Stimulated activated CD4-positive, alpha-beta T cell treated with anti-CD3 and anti-CD28 coated beads, Interleukin-12 subunit alpha, Interleukin-12 subunit beta, amount 100 ng/mL, for 4 hours (primary cell): ENCODE measurements at regions not wholly inside any gene's neighbourhood (a gene's known extent, or its start where the extent isn't known, plus 50 kb on each side); places are given as distances from the start of the nearest gene placed in this dataset.

Experiments used
- DNase-seq: peaks from one replicate; pipeline ENCODE4 v3.0.0-alpha.2; 2020

DNA sequence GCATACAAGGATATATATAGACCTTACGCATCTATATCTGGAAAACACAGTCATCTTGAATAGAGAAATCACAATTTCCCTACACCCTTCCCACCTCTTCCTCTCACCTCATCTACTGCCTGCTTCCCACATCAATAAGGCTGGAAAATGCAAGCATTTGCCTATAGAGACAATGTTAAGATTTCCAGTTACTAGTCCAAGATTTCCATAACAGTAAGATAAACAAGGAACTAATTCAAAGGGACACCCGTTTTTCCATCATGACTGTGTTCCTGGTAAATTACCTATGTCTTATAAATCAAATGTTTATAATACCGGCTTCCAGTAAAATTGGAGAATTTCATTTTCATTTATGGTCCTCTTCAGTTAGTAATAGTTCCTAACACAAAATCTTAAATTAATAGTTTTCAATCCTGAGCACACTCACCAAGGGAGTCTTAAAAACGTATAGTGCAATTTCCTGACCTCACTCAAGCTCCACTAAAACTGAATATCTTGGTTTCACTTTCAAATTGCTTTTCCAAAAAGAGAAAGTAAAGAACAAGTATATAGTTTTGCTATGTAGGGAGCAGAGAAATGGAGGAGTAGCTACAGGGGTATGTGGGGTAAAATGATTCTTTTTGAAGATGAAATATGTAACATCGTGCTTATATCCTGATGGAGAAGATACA lies 398.7 kb downstream of the PLPP3 start:
- DNase-seq = no peak

DNA sequence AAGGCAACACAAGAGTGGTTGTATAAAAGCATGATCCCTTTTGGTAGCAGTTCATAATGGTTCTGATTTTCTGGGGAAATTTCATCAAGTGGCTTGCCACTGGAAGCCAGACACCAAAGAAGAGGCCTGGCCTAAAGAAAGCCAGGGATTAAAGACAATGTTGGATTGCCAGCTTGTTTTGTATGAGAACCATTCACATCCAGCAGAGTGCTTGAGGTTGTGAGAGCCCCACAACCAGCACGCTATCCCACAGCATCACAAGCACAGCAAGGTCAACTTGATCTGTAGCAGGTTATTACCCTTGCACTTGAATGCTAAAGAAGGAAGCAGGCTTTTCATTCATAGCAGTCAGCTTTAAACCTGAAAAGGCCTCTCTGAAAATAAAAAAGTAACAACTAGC lies 399.8 kb downstream of the PLPP3 start:
- no peak for DNase-seq

DNA sequence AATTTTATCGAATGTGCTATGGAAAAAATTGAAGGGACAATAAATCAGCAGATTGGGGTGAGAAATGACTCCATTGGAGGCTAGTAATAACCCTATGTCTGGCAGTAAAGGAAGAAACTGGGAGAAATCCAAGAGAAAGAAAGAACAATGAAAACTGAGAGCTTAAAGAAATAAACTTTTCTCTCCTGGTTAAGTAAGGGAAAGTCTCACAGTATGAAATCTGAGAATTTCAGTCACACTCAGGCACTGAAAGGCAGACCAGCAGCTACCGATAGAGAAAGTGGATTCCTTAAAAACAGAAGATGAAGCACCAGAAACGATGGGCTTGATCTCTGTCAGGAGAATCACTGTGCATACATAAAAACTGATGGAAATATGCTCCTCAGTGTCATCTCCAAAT lies 404.2 kb downstream of the PLPP3 start:
- DNase-seq = no peak

DNA sequence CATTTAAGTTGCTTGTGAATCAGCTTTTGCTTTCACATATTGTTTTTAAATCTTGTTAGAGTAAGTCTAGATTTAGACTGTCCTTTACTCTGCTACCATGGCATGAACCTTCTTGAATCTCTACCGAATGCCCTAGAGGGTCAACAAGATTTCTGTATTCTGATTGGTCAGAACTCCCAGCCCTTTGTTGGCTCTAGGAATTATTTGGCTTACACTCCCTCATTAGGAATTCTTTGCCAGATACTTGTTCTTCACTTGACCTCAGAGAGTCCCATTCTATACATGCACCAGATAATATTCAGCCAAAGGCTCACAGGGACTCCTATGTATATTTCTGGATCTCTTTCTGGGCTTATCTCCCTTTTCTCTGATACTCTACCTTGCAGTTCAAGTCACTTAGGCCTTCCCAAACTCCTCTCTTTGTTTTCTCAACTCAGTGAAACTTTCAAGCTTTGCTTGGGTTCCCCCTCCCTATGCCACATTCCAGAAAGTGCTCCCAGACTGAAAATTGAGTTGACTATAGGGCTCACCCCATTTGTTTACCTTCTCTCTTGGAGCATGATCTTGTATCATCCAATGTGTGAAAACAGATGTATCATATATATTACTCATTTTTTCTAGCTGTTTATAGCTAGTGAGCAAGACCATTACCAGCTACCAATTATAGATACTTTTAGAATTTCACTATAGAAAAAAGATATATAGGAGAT lies 405.0 kb downstream of the PLPP3 start:
- DNase-seq = no peak

DNA sequence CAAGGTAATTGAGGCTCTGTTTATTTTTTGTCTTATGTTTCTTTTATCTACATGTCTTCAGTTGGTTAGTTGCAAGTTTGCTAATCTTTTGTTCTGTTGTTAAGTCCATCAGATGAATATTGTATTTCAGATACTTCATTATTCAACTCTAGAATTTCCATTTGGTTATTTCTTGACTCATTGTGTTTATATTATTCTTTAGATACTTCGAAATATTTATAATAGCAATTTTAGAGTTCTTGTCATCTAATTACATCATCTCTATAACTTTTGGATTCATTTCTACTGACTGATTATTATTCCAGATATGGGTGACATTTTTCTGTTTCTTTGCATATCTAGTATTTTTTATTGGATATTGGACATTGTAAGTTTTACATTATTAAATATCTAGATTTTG lies 405.6 kb downstream of the PLPP3 start:
- no peak for DNase-seq

DNA sequence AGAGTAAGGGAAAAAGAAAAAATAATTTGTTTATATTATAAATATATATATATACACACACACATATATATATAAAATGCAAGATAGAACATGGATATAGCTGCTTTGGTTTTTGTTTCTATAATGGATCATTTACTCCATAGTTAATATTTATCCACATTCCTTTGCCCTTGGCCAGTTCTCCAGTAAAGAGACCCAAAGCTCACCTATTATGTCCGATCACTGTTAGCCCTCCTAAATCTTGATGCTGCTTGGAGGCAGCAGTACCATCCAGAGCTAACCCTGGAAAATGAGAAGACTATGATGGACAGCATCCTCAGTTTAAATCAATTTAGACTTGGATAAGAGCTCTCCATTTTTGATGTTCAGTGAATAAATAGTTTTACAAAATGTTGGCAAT lies 407.7 kb downstream of the PLPP3 start:
- DNase-seq = no peak

DNA sequence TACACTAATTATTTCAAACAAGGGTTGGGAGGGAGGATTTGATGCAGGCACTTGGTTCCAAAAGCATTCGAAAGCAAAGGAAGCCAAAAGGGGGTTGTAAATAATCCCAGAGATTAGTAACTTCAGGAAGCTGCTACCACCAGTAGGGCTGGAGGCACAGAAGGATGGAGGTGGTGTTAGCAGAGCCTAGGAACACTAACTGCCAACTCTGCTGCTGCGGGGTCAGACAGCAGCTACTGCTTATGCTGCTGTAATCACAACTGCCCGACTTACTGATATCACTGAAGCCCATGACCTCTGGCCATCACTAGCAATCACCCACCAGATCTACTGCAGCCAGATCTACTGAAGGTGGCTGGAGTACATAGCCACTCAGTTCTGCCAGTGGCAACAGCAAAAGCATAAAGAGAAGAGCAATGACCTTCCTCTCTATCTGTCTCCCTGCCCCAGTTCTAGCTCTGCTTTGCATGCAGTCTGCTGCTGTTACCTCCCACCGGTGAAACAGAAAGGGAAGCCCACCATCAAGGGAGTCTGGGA lies 408.5 kb downstream of the PLPP3 start:
- DNase-seq = no peak

DNA sequence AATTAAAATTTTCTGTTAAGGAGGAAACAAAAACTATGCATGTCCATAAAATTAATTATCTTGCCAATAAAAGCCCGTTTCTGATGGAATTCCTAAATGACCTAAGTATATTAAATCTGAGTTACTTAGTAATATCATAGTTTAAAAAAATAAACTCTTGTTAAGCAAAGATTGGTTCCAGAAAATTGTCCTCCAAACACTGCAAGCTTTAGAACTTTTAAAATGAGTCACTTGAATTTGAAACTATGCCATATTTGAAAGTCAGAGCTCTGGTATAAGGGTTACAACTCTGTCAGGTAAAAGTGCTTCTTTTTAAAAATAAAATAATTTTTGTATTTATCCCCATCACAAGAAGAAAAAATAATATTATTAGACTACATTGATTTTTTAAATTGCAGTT lies 409.5 kb downstream of the PLPP3 start:
- DNase-seq = no peak

DNA sequence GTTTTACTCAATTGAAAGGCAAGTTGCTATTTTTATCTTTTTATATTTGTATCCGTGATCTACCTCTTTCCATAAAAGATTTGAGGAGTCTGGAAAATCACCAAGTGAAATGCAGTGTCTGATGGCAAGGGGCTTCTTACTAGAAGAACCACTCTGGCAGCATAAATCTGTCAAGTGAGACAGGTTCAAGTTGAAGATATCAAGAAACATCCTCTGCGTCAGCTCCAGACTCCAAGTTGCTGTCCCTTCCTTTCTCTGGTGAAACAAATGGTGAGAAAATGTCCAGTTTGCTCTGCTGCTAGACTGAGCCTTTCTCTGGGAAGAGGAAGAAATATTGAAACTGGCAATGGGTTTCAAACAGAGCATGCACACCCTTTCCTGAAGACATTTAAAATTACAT lies 411.2 kb downstream of the PLPP3 start:
- DNase-seq = no peak

DNA sequence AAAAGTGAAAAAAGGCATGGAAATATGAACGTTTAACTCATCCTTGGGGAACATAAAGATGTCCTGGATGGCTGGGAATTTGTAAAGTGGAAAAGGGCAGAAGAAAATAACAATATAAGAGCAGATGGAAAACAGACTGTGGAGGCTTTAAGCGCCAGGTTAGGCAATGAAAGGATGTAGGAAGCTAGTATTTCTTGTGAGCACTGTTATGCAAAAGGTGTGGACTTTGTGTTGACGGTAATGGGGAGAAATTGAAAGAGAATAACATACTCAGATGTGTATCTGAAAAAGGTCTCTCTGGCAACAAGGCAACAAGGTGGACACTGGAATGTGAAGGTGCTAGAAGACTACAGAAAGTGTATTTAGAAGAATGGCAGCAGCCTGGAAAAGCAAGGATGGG lies 411.8 kb downstream of the PLPP3 start:
- DNase-seq = no peak

DNA sequence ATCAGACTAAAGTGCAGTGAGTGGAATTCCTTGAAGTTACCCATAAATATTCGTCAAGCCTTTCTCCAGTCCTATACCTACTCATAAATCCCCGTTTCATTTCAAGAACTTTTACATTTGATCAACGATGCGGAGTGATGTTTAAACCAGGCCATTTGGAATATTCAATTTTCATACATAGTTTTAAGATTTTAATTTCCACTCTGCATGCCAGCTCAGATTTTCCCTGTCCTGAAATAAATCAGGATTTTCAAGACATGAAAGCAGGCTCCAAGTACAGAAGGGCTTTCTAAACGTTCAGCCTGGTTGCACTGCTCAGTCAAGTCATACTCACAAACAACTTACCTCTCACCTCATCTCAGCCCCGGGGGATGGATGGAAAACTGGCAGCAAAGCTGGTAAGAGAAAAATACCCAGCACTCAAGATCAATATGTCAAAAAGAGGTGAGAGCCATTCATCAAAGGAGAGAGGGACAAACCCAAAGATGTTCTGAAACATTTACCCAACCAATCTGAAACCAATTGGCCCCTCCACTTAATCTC lies 418.5 kb downstream of the PLPP3 start:
- no peak for DNase-seq

DNA sequence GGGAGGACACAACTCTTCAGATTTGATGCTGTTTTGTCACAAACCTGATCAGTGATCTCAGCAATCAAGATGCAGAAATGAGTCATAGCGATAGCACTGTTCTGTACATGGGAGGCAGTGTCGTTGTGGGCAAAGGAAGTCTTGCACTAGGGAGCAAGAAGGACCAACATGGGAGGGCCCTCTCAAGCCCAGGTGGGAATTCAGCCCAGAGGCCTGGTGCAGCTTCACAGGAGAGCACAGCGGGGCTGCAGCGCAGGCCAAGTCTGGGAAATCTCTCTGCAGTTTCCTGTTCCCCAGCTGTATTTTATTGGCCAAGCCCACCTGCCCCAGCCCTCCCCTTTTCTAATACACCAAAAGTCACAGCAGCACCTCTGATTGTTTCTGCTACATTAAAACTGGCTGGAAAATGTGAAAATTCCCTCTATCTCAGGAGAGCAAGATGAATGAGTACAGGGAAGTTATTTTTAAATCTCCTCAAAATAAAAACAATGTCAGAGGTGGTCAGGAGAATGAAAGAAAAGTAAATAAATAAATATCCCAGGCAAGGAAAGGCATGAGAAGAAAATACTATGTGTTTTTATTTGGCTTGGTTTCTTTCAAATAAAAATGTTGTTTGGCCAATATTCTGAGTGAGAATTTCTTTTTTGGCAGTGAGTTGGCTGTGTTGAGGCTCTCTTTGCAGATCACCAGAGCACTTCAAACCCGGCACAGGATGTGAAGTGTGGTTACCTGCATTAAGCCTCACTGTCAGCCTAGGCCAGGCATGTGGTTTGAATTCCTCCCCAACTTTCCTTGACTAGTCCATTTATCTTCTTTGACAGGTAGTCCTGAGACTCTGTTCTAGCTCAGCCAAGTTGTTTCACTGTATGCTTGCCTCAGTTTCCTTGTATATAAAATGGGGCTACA lies 422.1 kb downstream of the PLPP3 start:
- DNase-seq = no peak

DNA sequence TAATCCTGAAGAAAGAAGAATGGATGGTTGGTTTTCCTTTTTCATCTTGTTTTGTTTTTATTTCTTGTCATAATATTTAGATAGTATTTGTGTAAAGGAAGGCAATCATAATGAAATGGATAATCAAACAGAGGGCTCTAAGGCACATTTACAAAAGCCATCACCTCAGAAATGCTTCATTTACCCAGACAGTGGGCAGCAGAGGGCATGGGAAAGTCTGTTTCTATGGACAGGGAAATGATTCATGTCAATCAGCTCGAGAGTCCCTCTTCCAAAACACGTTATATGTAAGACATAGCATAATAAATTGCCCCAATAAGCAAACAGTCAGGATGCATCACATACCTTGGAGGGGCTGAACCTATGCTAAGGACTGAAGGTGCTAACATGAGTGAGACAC lies 426.1 kb downstream of the PLPP3 start:
- no peak for DNase-seq

DNA sequence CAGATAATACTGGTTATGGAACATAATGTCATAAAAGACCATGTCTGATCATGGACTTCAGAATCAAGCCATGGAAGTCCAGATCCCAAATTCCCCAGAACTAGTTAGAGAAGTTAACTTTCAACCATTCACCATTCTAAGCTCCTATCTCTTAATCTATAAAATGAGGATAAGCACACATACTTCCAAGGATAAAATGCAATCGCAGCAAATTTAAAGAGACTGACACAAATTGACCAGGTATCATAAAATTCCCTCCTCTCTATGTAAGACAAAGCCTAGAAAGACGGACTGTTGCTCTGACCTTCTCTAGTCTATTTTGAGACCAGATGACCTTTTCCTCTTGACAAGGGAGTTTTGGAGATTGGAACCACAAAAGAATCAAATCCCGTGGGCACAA lies 426.7 kb downstream of the PLPP3 start:
- no peak for DNase-seq

DNA sequence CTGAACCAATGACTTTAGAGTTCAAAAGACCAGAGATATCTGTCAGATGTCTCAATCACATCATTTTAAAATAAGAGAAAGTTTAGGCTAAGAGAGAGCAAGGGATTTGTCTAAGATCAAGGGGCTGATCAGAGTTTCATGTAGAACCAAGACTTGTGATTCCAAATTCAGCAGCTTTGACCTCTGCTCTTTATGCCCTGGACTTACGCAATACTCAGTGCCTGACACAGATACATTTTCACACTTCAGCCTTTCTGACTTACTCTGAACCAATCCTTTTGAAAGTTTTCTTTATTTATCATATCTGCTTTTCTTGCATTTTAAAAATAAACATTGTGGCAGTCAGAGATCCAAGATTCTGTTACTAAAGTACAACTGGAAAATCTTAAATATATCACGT lies 428.0 kb downstream of the PLPP3 start:
- DNase-seq = no peak

DNA sequence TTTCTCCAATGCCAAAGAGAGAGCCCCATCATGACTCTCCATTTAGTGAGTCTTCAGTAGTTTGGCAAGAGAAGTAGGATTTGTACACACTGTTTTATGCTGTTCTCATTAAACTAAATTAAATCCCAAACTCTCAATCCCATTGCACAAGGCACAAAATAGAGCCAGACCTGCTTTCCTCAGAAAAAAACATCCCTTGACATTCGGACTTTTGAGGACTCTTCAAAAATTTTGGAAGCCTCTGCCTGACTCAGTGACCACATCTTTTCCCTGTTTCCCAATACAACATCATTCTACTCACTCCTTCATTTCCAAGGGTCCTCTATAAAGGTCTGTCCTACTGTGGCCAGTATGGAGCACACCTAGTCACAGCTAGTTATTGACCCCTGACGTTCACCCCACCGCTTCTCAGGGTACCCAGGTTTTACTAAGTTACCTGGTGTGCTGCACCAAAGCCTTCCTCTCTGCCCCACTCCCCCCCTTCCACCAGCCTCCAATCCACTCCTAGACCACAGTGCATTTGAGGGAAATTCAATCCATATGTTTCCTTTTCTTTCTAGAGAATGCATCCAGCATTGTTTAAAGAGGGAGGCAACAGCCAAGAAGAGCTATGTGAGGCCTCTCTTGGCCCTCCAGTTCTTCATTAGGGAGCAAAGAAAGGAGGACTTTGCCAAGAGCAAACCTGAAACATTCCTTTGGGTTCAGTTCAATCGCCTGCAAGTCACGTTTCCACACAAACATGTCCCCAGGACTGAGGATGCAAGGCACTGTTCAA lies 428.7 kb downstream of the PLPP3 start:
- no peak for DNase-seq

DNA sequence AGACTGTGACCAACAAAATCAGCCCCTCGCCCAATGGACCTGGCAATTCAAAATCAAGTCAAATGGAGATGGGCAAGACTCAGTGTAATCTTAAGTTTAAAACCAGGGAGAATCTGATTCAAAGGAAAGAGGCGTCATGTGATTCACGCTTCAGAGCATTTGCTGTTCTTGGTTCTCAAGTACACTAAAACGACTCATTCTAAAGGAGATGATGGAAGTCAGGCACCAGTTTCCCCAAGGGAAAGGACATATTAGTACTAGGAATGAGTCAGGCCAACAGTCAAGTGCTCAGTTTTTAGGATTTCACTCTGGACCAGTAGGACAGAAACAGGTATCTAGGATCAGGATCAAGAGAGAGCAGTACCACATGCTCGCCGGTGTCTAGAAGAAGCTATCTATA lies 429.6 kb downstream of the PLPP3 start:
- no peak for DNase-seq

DNA sequence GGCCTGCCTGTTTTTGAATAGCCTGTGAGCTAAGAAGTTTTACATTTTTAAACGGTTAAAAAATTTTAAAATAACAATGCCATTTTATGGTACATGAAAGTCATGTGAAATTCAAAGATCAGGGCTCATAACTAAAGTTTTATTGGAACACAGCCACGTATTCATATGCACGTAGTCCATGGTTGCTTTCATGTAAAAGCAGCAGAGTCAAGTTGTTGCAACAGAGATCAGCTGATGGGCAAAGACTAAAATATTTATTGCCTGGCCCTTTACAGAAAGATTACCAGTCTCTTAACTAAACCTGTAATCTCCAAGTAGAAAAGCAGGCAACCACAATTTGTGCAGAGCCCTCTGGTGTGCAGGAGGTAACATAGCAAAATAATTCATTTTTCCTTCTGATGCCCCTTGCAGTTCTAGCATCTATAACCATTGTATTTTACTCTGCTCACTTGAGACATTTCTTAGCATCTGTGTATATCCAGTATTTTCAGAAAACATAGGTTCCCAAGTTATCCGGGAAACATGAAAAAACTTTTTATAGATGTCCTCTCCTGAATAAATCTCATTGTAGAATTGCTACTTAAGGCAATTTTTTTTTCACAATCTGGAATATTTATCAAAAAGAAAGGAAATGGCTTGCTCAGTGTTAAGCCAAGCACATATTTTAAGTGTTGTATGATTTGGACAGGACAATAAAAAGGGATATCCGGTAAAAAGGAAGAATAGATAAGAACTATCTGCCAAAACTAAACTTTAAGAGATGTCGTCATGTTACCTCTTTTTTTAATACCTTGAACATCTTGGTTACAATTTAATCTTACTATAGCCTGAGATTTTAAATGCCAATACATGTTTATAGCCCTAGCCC lies 430.8 kb downstream of the PLPP3 start:
- DNase-seq = no peak

DNA sequence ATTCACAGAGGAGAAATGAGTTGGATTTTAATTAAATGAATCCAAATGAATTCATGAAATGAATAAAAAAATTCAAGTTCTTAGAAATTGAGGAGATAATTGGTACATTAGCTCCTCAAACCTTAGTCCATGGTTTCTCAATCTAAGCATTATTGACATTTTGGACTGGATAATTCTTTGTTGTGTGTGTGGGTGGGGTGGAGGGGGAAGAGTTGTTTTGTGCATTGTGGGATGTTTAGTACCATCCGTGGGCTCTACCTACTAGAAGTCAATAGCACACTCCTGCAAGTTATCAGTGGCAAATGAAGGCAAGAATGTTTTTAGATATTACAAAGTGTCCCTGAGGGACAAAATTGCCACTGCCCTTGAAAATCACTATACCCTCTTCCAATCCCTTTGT lies 431.9 kb downstream of the PLPP3 start:
- no peak for DNase-seq

DNA sequence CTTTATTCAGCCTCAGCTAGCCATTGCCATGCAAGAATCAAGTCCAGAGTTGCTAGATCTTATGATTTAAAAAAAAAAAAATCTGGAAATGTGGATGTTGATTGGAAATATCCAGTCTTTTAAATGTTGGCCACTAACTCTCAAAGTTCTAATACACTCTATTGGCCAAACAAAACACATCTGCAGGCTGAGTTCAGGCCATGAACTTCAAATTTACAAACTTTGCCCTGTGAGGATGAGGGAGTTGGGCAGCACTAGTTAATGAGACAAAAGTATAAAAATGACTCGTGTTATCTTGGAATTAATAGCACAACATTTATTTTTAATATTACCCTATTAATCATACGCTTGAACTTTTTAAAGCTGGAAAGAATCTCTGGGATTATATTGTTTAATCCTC lies 432.3 kb downstream of the PLPP3 start:
- no peak for DNase-seq

DNA sequence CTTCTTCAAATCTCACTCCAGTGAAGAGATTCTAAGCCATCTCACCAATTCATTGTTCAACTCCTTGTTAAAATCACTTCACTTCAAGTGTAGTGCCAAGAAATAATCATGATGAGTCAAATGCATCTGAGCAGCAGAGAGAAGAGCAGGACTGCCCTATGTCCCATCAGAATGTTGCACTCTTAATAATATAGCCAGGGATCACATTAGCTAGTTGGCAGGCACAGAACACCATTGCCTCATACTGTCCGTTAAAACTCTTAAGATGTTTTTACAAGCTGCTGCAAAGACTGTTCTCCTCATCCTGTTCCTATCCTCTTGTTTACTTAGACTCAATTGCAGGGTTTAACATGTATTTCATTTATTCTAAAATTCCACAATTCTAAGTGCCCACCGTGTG lies 432.9 kb downstream of the PLPP3 start:
- DNase-seq = no peak

DNA sequence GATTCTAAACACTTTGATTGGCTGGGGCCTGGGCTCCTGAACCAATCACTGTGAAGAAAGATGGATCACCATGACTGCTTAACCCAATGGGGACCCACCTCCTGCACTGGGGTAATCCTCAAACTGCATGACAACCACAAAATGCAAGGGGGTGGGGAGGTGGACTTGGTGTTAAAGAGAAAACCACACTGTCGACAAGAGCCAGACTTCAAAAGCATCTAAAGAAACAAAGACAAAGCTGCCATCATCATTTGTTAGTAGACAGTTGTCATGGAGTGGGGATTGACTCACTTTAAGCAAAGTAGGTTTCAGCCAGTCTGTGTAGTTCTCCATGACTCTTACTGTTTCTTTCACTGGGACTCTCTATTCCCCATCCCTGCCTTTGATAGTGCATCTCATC lies 433.8 kb downstream of the PLPP3 start:
- DNase-seq = no peak
